IMR-90 (cell line): ENCODE measurements at regions not wholly inside any gene's neighbourhood (a gene's known extent, or its start where the extent isn't known, plus 50 kb on each side); places are given as distances from the start of the nearest gene placed in this dataset.

ENCODE experiments used
- ATAC-seq: fragments of 200-7000 bp; cut with Tn5 transposase; 2 replicates; pipeline ENCODE4 v1.9.1; 2020; ENCODE audit warnings: low read depth, mild to moderate bottlenecking, moderate library complexity
- BruUV-seq: library from RNA; stranded (reverse); fragments of 400-500 nt; replicated peaks from 2 replicates; lab custom pipeline; 2021; lab: Mats Ljungman, UMichigan
- CTCF ChIA-PET: fragments of 300-600 bp; formaldehyde crosslinking; extraction: SDS; loops from one replicate; lab custom pipeline; 2021; ENCODE audit warnings: antibody characterized with exemption; lab: Yijun Ruan, JAX
- POLR2A ChIA-PET: fragments of 300-600 bp; sonication (Branson Sonifier 250); formaldehyde crosslinking; loops from one replicate; lab custom pipeline; 2022; ENCODE audit warnings: antibody characterized with exemption; ENCODE audit not compliant: unreplicated experiment; lab: Charles Lee
- DNase-seq: peaks from one replicate; pipeline ENCODE4 v3.0.0; 2013
- H2AFZ ChIP-seq: replicated peaks from 2 replicates; pipeline ENCODE3; 2013; ENCODE audit warnings: low read length, mild to moderate bottlenecking; ENCODE audit not compliant: poor library complexity
- H2AK5ac ChIP-seq: 2 replicates; pipeline ENCODE4 v1.6.1; 2013; ENCODE audit warnings: low read depth, low read length, inconsistent platforms
- H2AK9ac ChIP-seq: replicated peaks from 2 replicates; pipeline ENCODE3; 2013; ENCODE audit warnings: mild to moderate bottlenecking, low read depth, low read length, moderate library complexity; ENCODE audit not compliant: poor library complexity
- H2BK120ac ChIP-seq: 2 replicates; pipeline ENCODE4 v1.6.1; 2013; ENCODE audit warnings: low read depth, low read length, inconsistent platforms
- H2BK15ac ChIP-seq: 3 replicates; pipeline ENCODE4 v1.6.1; 2013; ENCODE audit warnings: low read depth, low read length, inconsistent platforms
- H2BK20ac ChIP-seq: 2 replicates; pipeline ENCODE4 v1.6.1; 2013; ENCODE audit warnings: low read depth, mild to moderate bottlenecking, inconsistent platforms, low read length, moderate library complexity
- H2BK5ac ChIP-seq: 2 replicates; pipeline ENCODE4 v1.6.1; 2013; ENCODE audit warnings: mild to moderate bottlenecking, low read depth, low read length, inconsistent platforms; ENCODE audit not compliant: poor library complexity, severe bottlenecking
- H3K14ac ChIP-seq: replicated peaks from 2 replicates; pipeline ENCODE4 v1.6.1; 2013; ENCODE audit warnings: low read depth, low read length, inconsistent platforms
- H3K18ac ChIP-seq: 2 replicates; pipeline ENCODE4 v1.6.1; 2013; ENCODE audit warnings: low read depth, low read length, control low read depth
- H3K23ac ChIP-seq: 2 replicates; pipeline ENCODE4 v1.6.1; 2013; ENCODE audit warnings: low read depth, low read length, inconsistent platforms
- H3K27ac ChIP-seq: 2 replicates; pipeline ENCODE4 v1.5.1; 2013; ENCODE audit warnings: mild to moderate bottlenecking, control low read depth, low read length; ENCODE audit not compliant: insufficient read depth
- H3K27me3 ChIP-seq: 2 replicates; pipeline ENCODE4 v1.6.1; 2013; ENCODE audit warnings: low read length; ENCODE audit not compliant: control insufficient read depth, insufficient read depth
- H3K36me3 ChIP-seq: 2 replicates; pipeline ENCODE4 v1.6.1; 2013; ENCODE audit warnings: low read length, mixed read lengths; ENCODE audit not compliant: control insufficient read depth, insufficient read depth
- H3K4ac ChIP-seq: 2 replicates; pipeline ENCODE4 v1.6.1; 2013; ENCODE audit warnings: low read depth, low read length, inconsistent platforms
- H3K4me1 ChIP-seq: 2 replicates; pipeline ENCODE4 v1.6.1; 2013; ENCODE audit warnings: low read length, mixed read lengths; ENCODE audit not compliant: control insufficient read depth, insufficient read depth
- H3K4me2 ChIP-seq: 2 replicates; pipeline ENCODE4 v1.6.1; 2013; ENCODE audit warnings: low read depth, mild to moderate bottlenecking, control low read depth, low read length, moderate library complexity
- H3K4me3 ChIP-seq: 2 replicates; pipeline ENCODE4 v1.5.1; 2013; ENCODE audit warnings: low read depth, mild to moderate bottlenecking, control low read depth, low read length, moderate library complexity; ENCODE audit not compliant: insufficient read depth
- H3K56ac ChIP-seq: 2 replicates; pipeline ENCODE4 v1.6.1; 2013; ENCODE audit warnings: low read length, inconsistent platforms; ENCODE audit not compliant: insufficient read depth; ENCODE audit errors: extremely low read depth
- H3K79me1 ChIP-seq, 2 experiments: 2 replicates each; pipeline ENCODE4 v1.6.1; 2013; ENCODE audit warnings: low read length in 2 of 2, inconsistent platforms in 1 of 2, low read depth in 1 of 2
- H3K9ac ChIP-seq: 2 replicates; pipeline ENCODE4 v1.6.1; 2013; ENCODE audit warnings: low read depth, low read length, control low read depth
- H3K9me1 ChIP-seq: 2 replicates; pipeline ENCODE4 v1.6.1; 2013; ENCODE audit warnings: low read length, inconsistent platforms; ENCODE audit not compliant: insufficient read depth
- H3K9me3 ChIP-seq: 2 replicates; pipeline ENCODE4 v1.6.1; 2013; ENCODE audit warnings: low read length; ENCODE audit not compliant: control insufficient read depth, insufficient read depth
- H4K20me1 ChIP-seq: 2 replicates; pipeline ENCODE4 v1.6.1; 2013; ENCODE audit warnings: low read length, inconsistent platforms; ENCODE audit not compliant: insufficient read depth
- H4K5ac ChIP-seq: 2 replicates; pipeline ENCODE4 v1.6.1; 2013; ENCODE audit warnings: mild to moderate bottlenecking, low read depth, low read length, control low read depth
- H4K8ac ChIP-seq, 2 experiments: 2 replicates each; pipeline ENCODE4 v1.6.1; 2013; ENCODE audit warnings: low read depth in 2 of 2, low read length in 2 of 2, control low read depth in 1 of 2, inconsistent platforms in 1 of 2
- H4K91ac ChIP-seq: 2 replicates; pipeline ENCODE4 v1.6.1; 2013; ENCODE audit warnings: low read depth, low read length, inconsistent platforms; ENCODE audit not compliant: insufficient read depth
- BHLHE40 ChIP-seq: fragments of 150-350 bp; IDR thresholded peaks from 2 replicates; pipeline ENCODE4 v1.6.1; 2016; ENCODE audit warnings: mild to moderate bottlenecking, low read depth, low read length
- CEBPB ChIP-seq: IDR thresholded peaks from 2 replicates; pipeline ENCODE4 v1.6.1; 2012; ENCODE audit warnings: low read depth, low read length, improper control_type of control experiment
- CHD1 ChIP-seq: IDR thresholded peaks from 2 replicates; pipeline ENCODE4 v1.6.1; 2012; ENCODE audit warnings: low read depth, low read length, improper control_type of control experiment
- FOS ChIP-seq: fragments of 150-350 bp; IDR thresholded peaks from 2 replicates; pipeline ENCODE4 v1.6.1; 2016; ENCODE audit warnings: low read depth, low read length
- MAFK ChIP-seq: IDR thresholded peaks from 2 replicates; pipeline ENCODE4 v1.6.1; 2012; ENCODE audit warnings: low read depth, low read length, improper control_type of control experiment
- MAZ ChIP-seq: IDR thresholded peaks from 2 replicates; pipeline ENCODE4 v1.6.1; 2012; ENCODE audit warnings: low read depth, mild to moderate bottlenecking, low read length, improper control_type of control experiment, moderate library complexity, borderline replicate concordance
- MXI1 ChIP-seq: IDR thresholded peaks from 2 replicates; pipeline ENCODE4 v1.6.1; 2012; ENCODE audit warnings: low read depth, mild to moderate bottlenecking, low read length, moderate library complexity, borderline replicate concordance
- NFE2L2 ChIP-seq: fragments of 150-350 bp; IDR thresholded peaks from 2 replicates; pipeline ENCODE4 v1.6.1; 2016; ENCODE audit warnings: low read depth, mild to moderate bottlenecking, low read length
- POLR2A ChIP-seq: IDR thresholded peaks from 2 replicates; pipeline ENCODE4 v1.6.1; 2012; ENCODE audit warnings: mild to moderate bottlenecking, low read depth, low read length
- RAD21 ChIP-seq: IDR thresholded peaks from 2 replicates; pipeline ENCODE4 v1.6.1; 2012; ENCODE audit warnings: low read length, improper control_type of control experiment
- RCOR1 ChIP-seq: IDR thresholded peaks from 2 replicates; pipeline ENCODE4 v1.6.1; 2012; ENCODE audit warnings: mild to moderate bottlenecking, low read length, improper control_type of control experiment; ENCODE audit not compliant: insufficient replicate concordance
- RFX5 ChIP-seq: IDR thresholded peaks from 2 replicates; pipeline ENCODE4 v1.8.0; 2012; ENCODE audit warnings: low read depth, mild to moderate bottlenecking, low read length, moderate library complexity
- SMC3 ChIP-seq: fragments of 150-350 bp; IDR thresholded peaks from 2 replicates; pipeline ENCODE4 v1.6.1; 2016; ENCODE audit warnings: low read depth, mild to moderate bottlenecking, antibody characterized with exemption, low read length, moderate library complexity
- USF2 ChIP-seq: fragments of 150-350 bp; IDR thresholded peaks from 2 replicates; pipeline ENCODE4 v1.6.1; 2017; ENCODE audit warnings: mild to moderate bottlenecking, antibody characterized with exemption, low read length, low read depth
- dilution Hi-C: fragments of 300-500 bp; cut with HindIII; formaldehyde crosslinking; loops from one replicate; pipeline ENCODE4 v1.14.3; 2018; ENCODE audit warnings: low sequenced_read_pairs; ENCODE audit not compliant: unreplicated experiment
- in situ Hi-C: fragments of 300-500 bp; cut with MboI; formaldehyde crosslinking; loops from 3 replicates; pipeline ENCODE4 v1.14.3; 2019; ENCODE audit warnings: low sequenced_read_pairs, inconsistent platforms, mixed read lengths
- intact Hi-C: fragments of 100-400 bp; cut with micrococcal nuclease; formaldehyde crosslinking; loops from 2 replicates; pipeline ENCODE4 v1.10.0; 2022

- Histone ChIP-seq H2AFZ (no peak overlapping the region), H3K56ac (no peak overlapping the region), H3K4me3 (no peak overlapping the region), H4K20me1 (no peaks in the 10 kb centered on the region), H3K4ac (no peak overlapping the region), H2BK120ac (no peak overlapping the region), H3K23ac (no peak overlapping the region), H3K9ac (no peak overlapping the region), H3K4me1 (peaks cover 5% of the 10 kb centered on the region), H4K8ac (no peak overlapping the region), H3K27me3 (no peaks in the 10 kb centered on the region), H3K18ac (no peak overlapping the region), H2BK5ac (no peak overlapping the region), H3K9me3 (no peaks in the 10 kb centered on the region), H2BK15ac (peak overlapping the region; percentile 78; the same call in 2 of the 3 replicates), H2AK5ac (peak overlapping the region; percentile 48; the same call in 1 of the 2 replicates), H2AK9ac (no peak overlapping the region), H3K27ac (no peak overlapping the region), H3K36me3 (no peaks in the 10 kb centered on the region), H3K14ac (peak overlapping the region; percentile 83), H4K5ac (no peak overlapping the region), H2BK20ac (no peak overlapping the region), H3K9me1 (peaks cover 2% of the 10 kb centered on the region; the same call in 1 of the 2 replicates), H3K4me2 (no peak overlapping the region), H4K91ac (no peak overlapping the region; the same call in 1 of the 2 replicates), H3K79me1 (no peaks in the 10 kb centered on the region)
- intact Hi-C loops, result loop anchor here (5.0 kb wide), 1 partner anchor 804 kb away; the partner anchor contains the start of gene ZNF608
- BruUV-seq, result no TSS peak
- dilution Hi-C loops, result no loop called here
- ChIA-PET CTCF (interaction anchor here (0.9 to 1.0 kb wide), 2 partner anchors 46 to 62 kb away, joined by 3 to 4 read pairs; no protein-coding TSS in a partner anchor), POLR2A (no interaction called here)
- no peak for ATAC-seq
- in situ Hi-C loops, result no loop called here
- TF ChIP-seq BHLHE40 (no peak), CHD1 (no peak), NFE2L2 (no peak), RFX5 (no peak), RCOR1 (no peak), RAD21 (no peak), POLR2A (no peak), MAFK (no peak), USF2 (no peak), SMC3 (no peak), MAZ (no peak), MXI1 (no peak), CEBPB (no peak), FOS (no peak)
- DNase-seq, result peak; percentile 62
Measured at GRCh38 chr5:125551246-125551645, 804.8 kb upstream of the ZNF608 start.
